ENCODE measurements at regions not wholly inside any gene's neighbourhood (a gene's known extent, or its start where the extent isn't known, plus 50 kb on each side); places are given as distances from the start of the nearest gene placed in this dataset.

DNA sequence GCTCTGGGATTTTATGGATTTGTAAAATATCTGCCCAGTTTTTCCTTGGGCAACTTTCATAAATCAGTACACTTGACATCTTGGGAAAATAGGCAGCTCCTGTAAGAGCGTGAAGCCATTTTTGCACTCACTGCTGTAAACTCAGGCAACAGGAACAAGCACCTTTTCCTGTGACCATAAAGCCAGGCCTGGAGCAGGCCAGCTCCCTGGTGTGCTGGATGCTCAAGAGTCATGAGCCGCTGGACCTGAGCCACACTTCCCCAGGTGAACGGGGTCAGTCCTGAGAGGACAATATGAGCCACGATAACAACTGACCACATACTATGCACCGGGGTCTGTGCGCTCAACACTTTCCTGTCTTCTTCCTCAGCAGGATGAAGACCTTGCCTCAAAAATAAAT, 158.2 kb downstream of the NUP210 start:
- H3K4me3 Mint-ChIP-seq = no peak overlapping the region
- H3K27ac ChIP-seq (ENCODE audit: low read depth in 1 of 2, low read length in 2 of 2) = no peak overlapping the region
- no peaks in the 10 kb centered on the region for H3K27me3 Mint-ChIP-seq
- H3K9me3 ChIP-seq (ENCODE audit: control insufficient read depth in 1 of 2, insufficient read depth in 1 of 2, low read length in 2 of 2) = peaks cover 3 to 12% of the 10 kb centered on the region in 2 experiments
- H3K4me1 ChIP-seq (ENCODE audit: insufficient read depth, low read length) = peaks cover 8% of the 10 kb centered on the region
- ChIA-PET POLR2A (no interaction called here), CTCF (no interaction called here)
- intact Hi-C loops (cut with DNase I, micrococcal nuclease) = no loop called here
- TF ChIP-seq, protein P1, sequence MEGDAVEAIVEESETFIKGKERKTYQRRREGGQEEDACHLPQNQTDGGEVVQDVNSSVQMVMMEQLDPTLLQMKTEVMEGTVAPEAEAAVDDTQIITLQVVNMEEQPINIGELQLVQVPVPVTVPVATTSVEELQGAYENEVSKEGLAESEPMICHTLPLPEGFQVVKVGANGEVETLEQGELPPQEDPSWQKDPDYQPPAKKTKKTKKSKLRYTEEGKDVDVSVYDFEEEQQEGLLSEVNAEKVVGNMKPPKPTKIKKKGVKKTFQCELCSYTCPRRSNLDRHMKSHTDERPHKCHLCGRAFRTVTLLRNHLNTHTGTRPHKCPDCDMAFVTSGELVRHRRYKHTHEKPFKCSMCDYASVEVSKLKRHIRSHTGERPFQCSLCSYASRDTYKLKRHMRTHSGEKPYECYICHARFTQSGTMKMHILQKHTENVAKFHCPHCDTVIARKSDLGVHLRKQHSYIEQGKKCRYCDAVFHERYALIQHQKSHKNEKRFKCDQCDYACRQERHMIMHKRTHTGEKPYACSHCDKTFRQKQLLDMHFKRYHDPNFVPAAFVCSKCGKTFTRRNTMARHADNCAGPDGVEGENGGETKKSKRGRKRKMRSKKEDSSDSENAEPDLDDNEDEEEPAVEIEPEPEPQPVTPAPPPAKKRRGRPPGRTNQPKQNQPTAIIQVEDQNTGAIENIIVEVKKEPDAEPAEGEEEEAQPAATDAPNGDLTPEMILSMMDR (IDR thresholded peaks at IDR 0.05) = no peak
- H3K27me3 ChIP-seq (ENCODE audit: control insufficient read depth in 1 of 2, insufficient read depth in 2 of 2, low read length in 2 of 2) = peaks cover 3 to 6% of the 10 kb centered on the region in 2 experiments
- H3K9me3 Mint-ChIP-seq = no peaks in the 10 kb centered on the region
- H3K36me3 Mint-ChIP-seq (ENCODE audit: low read depth) = no peaks in the 10 kb centered on the region
- H3K4me3 ChIP-seq (ENCODE audit: low read length) = no peak overlapping the region
- peaks cover 7% of the 10 kb centered on the region for H3K4me1 Mint-ChIP-seq (ENCODE audit: low read depth)
- ATAC-seq (ENCODE audit: poor library complexity) = no peak
- no peak for DNase-seq
- H3K36me3 ChIP-seq (ENCODE audit: insufficient read depth, low read length) = no peaks in the 10 kb centered on the region
- H3K27ac Mint-ChIP-seq = no peak overlapping the region

DNA sequence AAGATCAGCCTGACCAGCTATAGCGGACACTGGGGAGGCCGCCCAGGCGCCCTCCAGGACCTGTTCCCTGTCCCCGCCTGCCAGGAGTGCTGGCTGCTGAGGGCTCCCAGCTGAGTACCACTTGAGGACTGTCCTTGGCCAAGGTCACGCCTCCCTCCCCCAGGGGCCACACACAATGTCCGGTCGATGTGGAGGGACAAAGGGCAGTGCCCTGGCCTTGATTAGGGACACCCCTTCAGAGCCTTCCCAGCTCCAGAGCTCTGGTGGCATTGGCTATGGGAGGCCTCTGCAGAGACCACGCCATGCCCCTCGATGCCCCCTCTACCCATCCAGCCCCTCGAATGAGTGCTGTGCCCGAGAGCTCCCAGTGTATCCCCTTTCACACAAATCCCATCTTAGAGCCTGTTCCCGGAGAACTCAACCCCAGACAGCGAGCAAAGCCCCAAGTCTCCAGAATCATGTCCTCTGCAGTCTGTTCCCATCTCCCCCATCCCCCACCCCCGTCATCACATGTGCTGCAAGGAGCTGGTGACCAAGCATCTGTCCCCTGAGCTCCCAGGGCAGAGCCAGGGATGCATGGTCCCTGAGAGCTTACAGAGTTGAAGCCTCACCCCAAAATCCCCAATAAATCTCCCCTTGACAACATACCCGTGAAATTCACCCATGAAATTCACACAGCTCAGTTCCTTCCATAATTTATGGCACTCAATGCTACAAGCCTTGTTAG, 158.9 kb downstream of the NUP210 start:
- H3K9me3 Mint-ChIP-seq = no peaks in the 10 kb centered on the region
- CTCF ChIA-PET = no interaction called here
- H3K27me3 Mint-ChIP-seq = no peaks in the 10 kb centered on the region
- TF ChIP-seq, protein P1 (IDR thresholded peaks at IDR 0.05) = no peak
- Histone ChIP-seq H3K27ac (ENCODE audit: low read depth in 1 of 2, low read length in 2 of 2) (no peak overlapping the region), H3K36me3 (ENCODE audit: insufficient read depth, low read length) (no peaks in the 10 kb centered on the region), H3K4me3 (ENCODE audit: low read length) (no peak overlapping the region), H3K27me3 (ENCODE audit: control insufficient read depth in 1 of 2, insufficient read depth in 2 of 2, low read length in 2 of 2) (peaks cover under 1 to 9% of the 10 kb centered on the region in 2 experiments), H3K4me1 (ENCODE audit: insufficient read depth, low read length) (peaks cover 8% of the 10 kb centered on the region), H3K9me3 (ENCODE audit: control insufficient read depth in 1 of 2, insufficient read depth in 1 of 2, low read length in 2 of 2) (peaks cover 0 to 7% of the 10 kb centered on the region in 2 experiments)
- POLR2A ChIA-PET = no interaction called here
- ATAC-seq (ENCODE audit: poor library complexity) (no peak), DNase-seq (no peak)
- no peak overlapping the region for H3K4me3 Mint-ChIP-seq
- intact Hi-C loops (cut with DNase I, micrococcal nuclease) = no loop called here
- H3K4me1 Mint-ChIP-seq (ENCODE audit: low read depth) = peaks cover 7% of the 10 kb centered on the region
- H3K36me3 Mint-ChIP-seq (ENCODE audit: low read depth) = no peaks in the 10 kb centered on the region
- no peak overlapping the region for H3K27ac Mint-ChIP-seq

DNA sequence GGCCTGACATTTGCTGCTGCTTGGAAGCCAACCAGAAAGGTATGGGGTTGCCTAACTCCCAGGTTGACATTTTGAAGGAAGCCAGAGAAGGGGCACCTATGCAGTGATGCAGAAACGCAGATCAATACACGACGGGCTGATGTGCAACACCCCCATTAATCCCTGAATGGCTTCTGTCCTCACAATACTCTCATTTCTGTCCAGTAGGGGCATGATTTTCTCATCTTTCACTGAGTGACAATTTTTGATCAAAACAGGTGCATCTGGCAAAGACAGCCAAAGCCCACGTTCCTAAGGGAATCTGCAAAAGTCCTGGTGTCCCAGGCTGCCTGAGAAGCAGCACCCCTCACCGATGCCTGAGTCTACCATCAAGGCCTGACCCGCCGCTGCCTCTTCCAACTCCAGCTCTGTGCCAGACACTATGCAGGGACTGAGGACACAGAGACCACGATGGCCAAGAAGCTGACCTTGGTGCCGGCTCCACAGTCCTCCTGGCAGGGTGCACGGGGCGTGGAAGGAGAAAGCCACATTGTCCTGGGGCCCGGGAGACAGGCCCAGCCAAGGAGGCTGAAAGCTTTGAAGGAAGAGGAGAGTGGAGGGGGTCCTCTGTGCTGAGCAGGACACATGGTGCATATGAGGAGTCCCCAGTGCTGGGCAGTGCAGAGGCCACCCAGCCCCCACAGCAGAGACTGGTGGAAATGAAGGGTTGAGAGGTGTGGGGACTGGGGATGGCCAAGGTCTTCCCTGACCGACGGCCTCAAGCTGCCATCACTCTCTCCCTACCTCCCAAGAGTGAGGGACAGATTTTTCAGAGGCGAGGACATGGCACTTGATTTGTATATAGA, 159.6 kb downstream of the NUP210 start:
- H3K36me3 Mint-ChIP-seq (ENCODE audit: low read depth) = no peaks in the 10 kb centered on the region
- DNase-seq = no peak
- Histone ChIP-seq H3K9me3 (ENCODE audit: control insufficient read depth in 1 of 2, insufficient read depth in 1 of 2, low read length in 2 of 2) (peaks cover 0 to 6% of the 10 kb centered on the region in 2 experiments), H3K4me1 (ENCODE audit: insufficient read depth, low read length) (peaks cover 8% of the 10 kb centered on the region), H3K27me3 (ENCODE audit: control insufficient read depth in 1 of 2, insufficient read depth in 2 of 2, low read length in 2 of 2) (peaks cover 0 to 7% of the 10 kb centered on the region in 2 experiments), H3K4me3 (ENCODE audit: low read length) (no peak overlapping the region), H3K27ac (ENCODE audit: low read depth in 1 of 2, low read length in 2 of 2) (no peak overlapping the region), H3K36me3 (ENCODE audit: insufficient read depth, low read length) (no peaks in the 10 kb centered on the region)
- POLR2A ChIA-PET = no interaction called here
- TF ChIP-seq, protein P1 (IDR thresholded peaks at IDR 0.05) = no peak
- CTCF ChIA-PET = no interaction called here
- intact Hi-C loops (cut with DNase I, micrococcal nuclease) = no loop called here
- H3K27me3 Mint-ChIP-seq = no peaks in the 10 kb centered on the region
- no peaks in the 10 kb centered on the region for H3K9me3 Mint-ChIP-seq
- H3K4me1 Mint-ChIP-seq (ENCODE audit: low read depth) = peaks cover 7% of the 10 kb centered on the region
- no peak for ATAC-seq (ENCODE audit: poor library complexity)
- H3K27ac Mint-ChIP-seq = no peak overlapping the region
- no peak overlapping the region for H3K4me3 Mint-ChIP-seq
